ENCODE measurements at regions not wholly inside any gene's neighbourhood (a gene's known extent, or its start where the extent isn't known, plus 50 kb on each side); places are given as distances from the start of the nearest gene placed in this dataset.

DNA sequence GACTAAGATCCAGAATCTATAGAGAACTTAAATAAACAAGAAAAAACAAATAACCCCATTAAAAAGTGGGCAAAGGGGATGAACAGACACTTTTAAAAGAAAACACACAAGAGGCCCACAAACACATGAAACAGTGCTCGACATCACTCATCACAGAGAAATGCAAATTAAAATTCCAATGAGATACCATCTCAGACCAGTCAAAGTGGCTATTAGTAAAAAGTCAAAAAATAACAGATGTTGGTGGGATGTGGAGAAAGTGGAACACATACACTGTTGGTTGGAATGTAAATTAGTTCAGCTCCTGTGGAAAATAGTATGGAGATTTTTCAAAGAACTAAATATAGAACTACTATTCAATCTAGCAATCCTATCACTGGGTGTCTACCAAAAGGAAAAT lies 143.1 kb downstream of the IFI44 start:
- no peak for DNase-seq (ENCODE audit: low read depth in 1 of 2, low spot score in 1 of 2)
- Histone ChIP-seq H3K27ac (no peak overlapping the region), H3K4me2 (no peak overlapping the region), H3K4me1 (no peaks in the 10 kb centered on the region), H3K4me3 (no peak overlapping the region), H3K9me3 (no peaks in the 10 kb centered on the region)
- no peak for TF ChIP-seq HOXB5 (CRISPR knock-in tag; IDR thresholded peaks at IDR 0.05)
- no peak for TF ChIP-seq NR3C1 (IDR thresholded peaks at IDR 0.05)
- TF ChIP-seq RFX5 (IDR thresholded peaks at IDR 0.05), result no peak
- TF ChIP-seq SMC3 (IDR thresholded peaks at IDR 0.05), result no peak
- no peak for TF ChIP-seq SREBF2 (IDR thresholded peaks at IDR 0.05)
- TF ChIP-seq, protein P1, sequence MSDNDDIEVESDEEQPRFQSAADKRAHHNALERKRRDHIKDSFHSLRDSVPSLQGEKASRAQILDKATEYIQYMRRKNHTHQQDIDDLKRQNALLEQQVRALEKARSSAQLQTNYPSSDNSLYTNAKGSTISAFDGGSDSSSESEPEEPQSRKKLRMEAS (IDR thresholded peaks at IDR 0.05), result no peak
- TF ChIP-seq, protein P2, sequence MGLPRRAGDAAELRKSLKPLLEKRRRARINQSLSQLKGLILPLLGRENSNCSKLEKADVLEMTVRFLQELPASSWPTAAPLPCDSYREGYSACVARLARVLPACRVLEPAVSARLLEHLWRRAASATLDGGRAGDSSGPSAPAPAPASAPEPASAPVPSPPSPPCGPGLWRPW (IDR thresholded peaks at IDR 0.05), result no peak
- TF ChIP-seq ZNF302 (CRISPR knock-in tag; IDR thresholded peaks at IDR 0.05), result no peak
- no peak for TF ChIP-seq CBX8 (IDR thresholded peaks at IDR 0.05)
- TF ChIP-seq NPAS2 (CRISPR knock-in tag; IDR thresholded peaks at IDR 0.05; ENCODE audit: borderline replicate concordance), result no peak
- no peak for TF ChIP-seq CHD4 (IDR thresholded peaks at IDR 0.05; ENCODE audit: borderline replicate concordance)
- TF ChIP-seq KDM1A (IDR thresholded peaks at IDR 0.05; ENCODE audit: low read depth), result no peak
- TF ChIP-seq, protein P3, sequence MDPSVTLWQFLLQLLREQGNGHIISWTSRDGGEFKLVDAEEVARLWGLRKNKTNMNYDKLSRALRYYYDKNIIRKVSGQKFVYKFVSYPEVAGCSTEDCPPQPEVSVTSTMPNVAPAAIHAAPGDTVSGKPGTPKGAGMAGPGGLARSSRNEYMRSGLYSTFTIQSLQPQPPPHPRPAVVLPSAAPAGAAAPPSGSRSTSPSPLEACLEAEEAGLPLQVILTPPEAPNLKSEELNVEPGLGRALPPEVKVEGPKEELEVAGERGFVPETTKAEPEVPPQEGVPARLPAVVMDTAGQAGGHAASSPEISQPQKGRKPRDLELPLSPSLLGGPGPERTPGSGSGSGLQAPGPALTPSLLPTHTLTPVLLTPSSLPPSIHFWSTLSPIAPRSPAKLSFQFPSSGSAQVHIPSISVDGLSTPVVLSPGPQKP (IDR thresholded peaks at IDR 0.05; ENCODE audit: low read depth, low read length), result no peak
- no peak for FAIRE-seq
- ChIA-PET CTCF (no interaction called here), POLR2A (no interaction called here)
- no peak for ATAC-seq
- 18% methylated on average over 1 of the region's 1 CpG for WGBS (ENCODE audit: missing lambda C conversion rate)

DNA sequence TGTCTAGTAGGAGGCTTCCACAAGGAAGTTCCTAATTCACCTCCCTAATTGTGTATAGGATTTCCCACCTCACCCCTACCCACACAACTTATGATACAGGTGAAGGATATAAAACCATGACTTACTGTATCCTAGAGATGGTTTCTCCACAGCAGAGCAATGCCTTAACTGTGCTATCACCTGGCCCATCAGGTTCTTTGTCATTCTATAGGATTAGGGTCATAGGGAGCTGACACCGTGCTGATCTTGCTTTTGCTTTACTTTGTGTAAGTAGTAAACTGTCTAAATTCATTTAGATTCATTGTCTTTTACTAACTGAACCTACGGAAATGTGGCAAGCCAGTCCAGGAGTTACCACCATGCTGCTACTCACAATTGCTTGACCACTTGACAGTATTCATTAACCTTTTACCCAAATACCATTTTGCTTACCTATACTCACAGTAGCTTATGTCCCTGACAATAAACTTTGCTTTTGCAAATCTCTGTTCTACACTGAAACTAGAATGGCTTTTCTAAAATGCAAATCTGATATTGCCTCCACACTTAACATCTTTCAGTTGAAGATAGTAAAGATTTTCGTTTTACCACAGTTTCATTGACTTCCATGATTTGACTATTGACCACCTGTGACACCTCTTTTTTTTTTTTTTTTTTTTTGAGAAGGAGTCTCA lies 147.6 kb downstream of the IFI44 start:
- H3K4me3 ChIP-seq, result no peak overlapping the region
- FAIRE-seq (no peak), ATAC-seq (no peak), DNase-seq (ENCODE audit: low read depth in 1 of 2, low spot score in 1 of 2) (no peak)
- no peaks in the 10 kb centered on the region for H3K4me1 ChIP-seq
- WGBS (ENCODE audit: missing lambda C conversion rate), result 17% methylated on average over 3 of the region's 3 CpGs
- POLR2A ChIA-PET, result no interaction called here
- CTCF ChIA-PET, result no interaction called here
- TF ChIP-seq RAD21 (conservative IDR thresholded peaks at IDR 0.05 in 1 of 2, IDR thresholded peaks at IDR 0.05 in 1 of 2), result no peak
- no peak for TF ChIP-seq PHF8 (IDR thresholded peaks at IDR 0.05; ENCODE audit: borderline replicate concordance, low read depth)
- no peak for TF ChIP-seq EP300 (IDR thresholded peaks at IDR 0.05)
- TF ChIP-seq MAZ (IDR thresholded peaks at IDR 0.05; ENCODE audit: borderline replicate concordance, low read depth, low read length), result no peak
- TF ChIP-seq, protein P3 (IDR thresholded peaks at IDR 0.05; ENCODE audit: low read depth, low read length), result no peak
- TF ChIP-seq SMC3 (IDR thresholded peaks at IDR 0.05), result no peak
- TF ChIP-seq CBX8 (IDR thresholded peaks at IDR 0.05), result no peak
- TF ChIP-seq TP53 (CRISPR knock-in tag; IDR thresholded peaks at IDR 0.05), result no peak
- TF ChIP-seq, protein P2 (IDR thresholded peaks at IDR 0.05), result no peak
- no peak for TF ChIP-seq HOXA7 (CRISPR knock-in tag; IDR thresholded peaks at IDR 0.05)
- TF ChIP-seq, protein P4, sequence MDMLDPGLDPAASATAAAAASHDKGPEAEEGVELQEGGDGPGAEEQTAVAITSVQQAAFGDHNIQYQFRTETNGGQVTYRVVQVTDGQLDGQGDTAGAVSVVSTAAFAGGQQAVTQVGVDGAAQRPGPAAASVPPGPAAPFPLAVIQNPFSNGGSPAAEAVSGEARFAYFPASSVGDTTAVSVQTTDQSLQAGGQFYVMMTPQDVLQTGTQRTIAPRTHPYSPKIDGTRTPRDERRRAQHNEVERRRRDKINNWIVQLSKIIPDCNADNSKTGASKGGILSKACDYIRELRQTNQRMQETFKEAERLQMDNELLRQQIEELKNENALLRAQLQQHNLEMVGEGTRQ (IDR thresholded peaks at IDR 0.05), result no peak
- TF ChIP-seq HDAC2 (IDR thresholded peaks at IDR 0.05), result no peak
- no peak for TF ChIP-seq EHMT2 (IDR thresholded peaks at IDR 0.05; ENCODE audit: low read depth)
- TF ChIP-seq HEYL (CRISPR knock-in tag; IDR thresholded peaks at IDR 0.05), result no peak
- H3K9me3 ChIP-seq, result no peaks in the 10 kb centered on the region
- H3K4me2 ChIP-seq, result no peak overlapping the region
- no peak overlapping the region for H3K27ac ChIP-seq

Measured in A549 (cell line).